ENCODE measurements at regions not wholly inside any gene's neighbourhood (a gene's known extent, or its start where the extent isn't known, plus 50 kb on each side); places are given as distances from the start of the nearest gene placed in this dataset.

DNA sequence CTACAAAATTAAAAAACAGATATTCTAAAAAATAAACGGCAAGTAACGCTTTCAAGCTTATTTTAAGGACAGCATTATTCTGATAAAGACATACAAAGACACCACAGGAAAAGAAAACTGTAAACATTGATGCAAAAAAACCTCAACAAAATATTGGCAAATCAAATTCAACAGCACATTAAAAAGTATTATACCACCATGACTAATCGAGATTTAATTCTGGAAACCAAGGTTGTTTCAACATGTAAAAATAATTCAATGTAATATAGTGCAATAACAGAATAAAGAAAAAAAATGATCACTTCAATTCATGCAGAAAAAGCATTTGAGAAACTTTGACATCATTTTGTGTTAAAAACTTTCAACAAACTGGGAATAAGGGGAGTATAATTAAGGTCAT, 1323.2 kb downstream of the FSCB start:
- Histone ChIP-seq H3K4me2 (no peak overlapping the region), H3F3A (replicated peaks; ENCODE audit: insufficient read depth) (no peaks in the 10 kb centered on the region), H3K9ac (no peak overlapping the region), H4K20me1 (ENCODE audit: insufficient read depth) (no peaks in the 10 kb centered on the region), H3K9me3 (no peaks in the 10 kb centered on the region), H3K9me2 (no peaks in the 10 kb centered on the region), H3K4me3 (ENCODE audit: low read depth in 2 of 2, low read length in 1 of 2) (no peak overlapping the region), H3K36me3 (replicated peaks in 1 of 2; ENCODE audit: control insufficient read depth in 1 of 2, insufficient read depth in 2 of 2, low read length in 1 of 2) (no peaks in the 10 kb centered on the region), H3K4me1 (ENCODE audit: control insufficient read depth in 1 of 2, insufficient read depth in 2 of 2, low read depth in 1 of 2, low read length in 1 of 2) (no peaks in the 10 kb centered on the region), H3K27me3 (ENCODE audit: insufficient read depth) (no peaks in the 10 kb centered on the region), H3K79me2 (ENCODE audit: insufficient read depth) (no peaks in the 10 kb centered on the region), H2AFZ (ENCODE audit: low read depth) (no peak overlapping the region), H3K27ac (ENCODE audit: low read depth in 2 of 2, low read length in 1 of 2) (no peak overlapping the region)
- POLR2A ChIA-PET, result no interaction called here
- 8% methylated on average over 3 of the region's 3 CpGs for WGBS (ENCODE audit: low lambda C conversion rate)
- CTCF ChIA-PET, result no interaction called here
- DNase-seq, result no peak
- TF ChIP-seq NFIC (IDR thresholded peaks at IDR 0.05; ENCODE audit: borderline replicate concordance) (no peak), FOXM1 (IDR thresholded peaks at IDR 0.05; ENCODE audit: low read depth) (no peak), YY1 (IDR thresholded peaks at IDR 0.05; ENCODE audit: low read depth) (no peak), GABPA (IDR thresholded peaks at IDR 0.05; ENCODE audit: low read depth) (no peak), MEF2A (IDR thresholded peaks at IDR 0.05; ENCODE audit: borderline replicate concordance, low read depth) (no peak), MXI1 (IDR thresholded peaks at IDR 0.05; ENCODE audit: low read depth, low read length) (no peak), TCF12 (IDR thresholded peaks at IDR 0.05) (no peak), GATA2 (CRISPR knock-in tag; IDR thresholded peaks at IDR 0.05) (no peak), RFX5 (IDR thresholded peaks at IDR 0.05; ENCODE audit: low read length) (no peak), TEAD4 (IDR thresholded peaks at IDR 0.05; ENCODE audit: borderline replicate concordance, insufficient read depth) (no peak), RAD21 (IDR thresholded peaks at IDR 0.05; ENCODE audit: low read length) (no peak), RCOR1 (IDR thresholded peaks at IDR 0.05; ENCODE audit: low read length) (no peak), POLR2AphosphoS5 (IDR thresholded peaks at IDR 0.05; ENCODE audit: low read depth, low read length) (no peak), CHD2 (IDR thresholded peaks at IDR 0.05; ENCODE audit: low read length, partially characterized antibody) (no peak), FOXJ3 (CRISPR knock-in tag; IDR thresholded peaks at IDR 0.05) (no peak), RXRA (IDR thresholded peaks at IDR 0.05; ENCODE audit: borderline replicate concordance, low read depth) (no peak), FOSL2 (IDR thresholded peaks at IDR 0.05; ENCODE audit: borderline replicate concordance, low read depth) (no peak)
- TF ChIP-seq, protein P1, sequence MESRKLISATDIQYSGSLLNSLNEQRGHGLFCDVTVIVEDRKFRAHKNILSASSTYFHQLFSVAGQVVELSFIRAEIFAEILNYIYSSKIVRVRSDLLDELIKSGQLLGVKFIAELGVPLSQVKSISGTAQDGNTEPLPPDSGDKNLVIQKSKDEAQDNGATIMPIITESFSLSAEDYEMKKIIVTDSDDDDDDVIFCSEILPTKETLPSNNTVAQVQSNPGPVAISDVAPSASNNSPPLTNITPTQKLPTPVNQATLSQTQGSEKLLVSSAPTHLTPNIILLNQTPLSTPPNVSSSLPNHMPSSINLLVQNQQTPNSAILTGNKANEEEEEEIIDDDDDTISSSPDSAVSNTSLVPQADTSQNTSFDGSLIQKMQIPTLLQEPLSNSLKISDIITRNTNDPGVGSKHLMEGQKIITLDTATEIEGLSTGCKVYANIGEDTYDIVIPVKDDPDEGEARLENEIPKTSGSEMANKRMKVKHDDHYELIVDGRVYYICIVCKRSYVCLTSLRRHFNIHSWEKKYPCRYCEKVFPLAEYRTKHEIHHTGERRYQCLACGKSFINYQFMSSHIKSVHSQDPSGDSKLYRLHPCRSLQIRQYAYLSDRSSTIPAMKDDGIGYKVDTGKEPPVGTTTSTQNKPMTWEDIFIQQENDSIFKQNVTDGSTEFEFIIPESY (IDR thresholded peaks at IDR 0.05; ENCODE audit: borderline replicate concordance, low read depth), result no peak
- TF ChIP-seq, protein P2, sequence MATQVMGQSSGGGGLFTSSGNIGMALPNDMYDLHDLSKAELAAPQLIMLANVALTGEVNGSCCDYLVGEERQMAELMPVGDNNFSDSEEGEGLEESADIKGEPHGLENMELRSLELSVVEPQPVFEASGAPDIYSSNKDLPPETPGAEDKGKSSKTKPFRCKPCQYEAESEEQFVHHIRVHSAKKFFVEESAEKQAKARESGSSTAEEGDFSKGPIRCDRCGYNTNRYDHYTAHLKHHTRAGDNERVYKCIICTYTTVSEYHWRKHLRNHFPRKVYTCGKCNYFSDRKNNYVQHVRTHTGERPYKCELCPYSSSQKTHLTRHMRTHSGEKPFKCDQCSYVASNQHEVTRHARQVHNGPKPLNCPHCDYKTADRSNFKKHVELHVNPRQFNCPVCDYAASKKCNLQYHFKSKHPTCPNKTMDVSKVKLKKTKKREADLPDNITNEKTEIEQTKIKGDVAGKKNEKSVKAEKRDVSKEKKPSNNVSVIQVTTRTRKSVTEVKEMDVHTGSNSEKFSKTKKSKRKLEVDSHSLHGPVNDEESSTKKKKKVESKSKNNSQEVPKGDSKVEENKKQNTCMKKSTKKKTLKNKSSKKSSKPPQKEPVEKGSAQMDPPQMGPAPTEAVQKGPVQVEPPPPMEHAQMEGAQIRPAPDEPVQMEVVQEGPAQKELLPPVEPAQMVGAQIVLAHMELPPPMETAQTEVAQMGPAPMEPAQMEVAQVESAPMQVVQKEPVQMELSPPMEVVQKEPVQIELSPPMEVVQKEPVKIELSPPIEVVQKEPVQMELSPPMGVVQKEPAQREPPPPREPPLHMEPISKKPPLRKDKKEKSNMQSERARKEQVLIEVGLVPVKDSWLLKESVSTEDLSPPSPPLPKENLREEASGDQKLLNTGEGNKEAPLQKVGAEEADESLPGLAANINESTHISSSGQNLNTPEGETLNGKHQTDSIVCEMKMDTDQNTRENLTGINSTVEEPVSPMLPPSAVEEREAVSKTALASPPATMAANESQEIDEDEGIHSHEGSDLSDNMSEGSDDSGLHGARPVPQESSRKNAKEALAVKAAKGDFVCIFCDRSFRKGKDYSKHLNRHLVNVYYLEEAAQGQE (IDR thresholded peaks at IDR 0.05; ENCODE audit: low read depth, low read length), result no peak
- TF ChIP-seq, protein P3, sequence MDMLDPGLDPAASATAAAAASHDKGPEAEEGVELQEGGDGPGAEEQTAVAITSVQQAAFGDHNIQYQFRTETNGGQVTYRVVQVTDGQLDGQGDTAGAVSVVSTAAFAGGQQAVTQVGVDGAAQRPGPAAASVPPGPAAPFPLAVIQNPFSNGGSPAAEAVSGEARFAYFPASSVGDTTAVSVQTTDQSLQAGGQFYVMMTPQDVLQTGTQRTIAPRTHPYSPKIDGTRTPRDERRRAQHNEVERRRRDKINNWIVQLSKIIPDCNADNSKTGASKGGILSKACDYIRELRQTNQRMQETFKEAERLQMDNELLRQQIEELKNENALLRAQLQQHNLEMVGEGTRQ (IDR thresholded peaks at IDR 0.05; ENCODE audit: borderline replicate concordance, low read depth, low read length), result no peak

Data from SK-N-SH (cell line).